Lower lobe of right lung (tissue), 2 donors: ENCODE measurements at regions not wholly inside any gene's neighbourhood (a gene's known extent, or its start where the extent isn't known, plus 50 kb on each side); places are given as distances from the start of the nearest gene placed in this dataset.

Experiments used
- ATAC-seq, 2 donors: fragments of 200-7000 bp; cut with Tn5 transposase; one replicate each; pipeline ENCODE4 v1.9.1; 2020 to 2022; ENCODE audit warnings: mild to moderate bottlenecking in 2 of 2, moderate library complexity in 2 of 2
- DNase-seq: peaks from one replicate; pipeline ENCODE4 v3.0.0-alpha.2; 2020
- H3K27ac ChIP-seq: fragments of 200-600 bp; one replicate; pipeline ENCODE4 v1.8.0; 2022
- H3K27me3 ChIP-seq: fragments of 200-600 bp; one replicate; pipeline ENCODE4 v1.8.0; 2022; ENCODE audit warnings: low read depth
- H3K36me3 ChIP-seq: fragments of 200-600 bp; one replicate; pipeline ENCODE4 v1.8.0; 2022; ENCODE audit warnings: mild to moderate bottlenecking
- H3K4me1 ChIP-seq: fragments of 200-600 bp; one replicate; pipeline ENCODE4 v1.8.0; 2022
- H3K4me3 ChIP-seq: fragments of 200-600 bp; one replicate; pipeline ENCODE4 v1.8.0; 2022; ENCODE audit warnings: mild to moderate bottlenecking
- H3K9me3 ChIP-seq: fragments of 200-600 bp; one replicate; pipeline ENCODE4 v1.8.0; 2022
- intact Hi-C: fragments of 100-400 bp; cut with DNase I; formaldehyde crosslinking; loops from one replicate; pipeline ENCODE4 v1.11.0; 2022
- TF ChIP-seq, protein P1 (sequence below): fragments of 200-600 bp; IDR thresholded peaks from one replicate; pipeline ENCODE4 v1.8.0; 2022; ENCODE audit warnings: antibody characterized with exemption, mild to moderate bottlenecking
- donor health status: DM: no; HTN: yes; CAD: no; lungs with severe emphysema.

DNA sequence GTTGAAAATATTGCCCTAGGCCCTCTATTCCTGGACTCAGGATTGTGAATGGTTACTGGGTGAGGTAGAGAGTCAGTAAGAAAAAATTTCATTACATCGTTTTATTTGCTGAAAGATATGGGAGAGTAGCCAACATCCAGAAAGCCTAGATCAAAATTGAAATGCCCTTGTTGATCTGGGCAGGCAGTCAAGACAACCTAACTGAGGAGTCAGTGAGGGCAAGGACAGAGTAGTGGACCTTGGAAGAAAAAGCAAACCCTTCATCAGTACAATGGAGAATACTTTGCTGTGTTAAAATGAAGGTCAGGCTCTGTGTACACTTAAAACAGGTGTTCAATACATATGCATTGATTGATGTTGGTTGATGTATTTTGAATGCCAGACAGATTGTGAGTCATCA, 576.7 kb downstream of the OLFM4 start:
- no peak for ATAC-seq

DNA sequence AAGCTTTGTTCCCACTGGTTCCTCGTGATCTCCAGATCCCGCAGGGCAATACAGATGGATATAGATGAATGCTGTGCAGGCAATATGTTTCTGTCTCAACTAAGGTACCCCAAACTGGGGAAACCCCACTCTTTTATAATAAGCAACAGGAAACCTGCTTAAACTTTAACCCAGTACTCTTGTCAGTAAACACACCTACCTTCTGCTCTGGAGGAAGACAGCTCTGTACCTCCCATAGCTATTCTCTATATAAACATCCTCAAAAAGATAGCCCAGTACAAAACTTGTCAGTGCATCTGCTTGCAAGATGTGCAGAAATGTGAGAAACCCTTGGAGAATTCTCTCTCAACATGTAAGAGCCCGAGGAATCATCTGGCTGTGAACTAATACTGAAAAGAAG, 583.6 kb downstream of the OLFM4 start:
- Histone ChIP-seq H3K27me3 (no peaks in the 10 kb centered on the region), H3K4me3 (no peak overlapping the region), H3K4me1 (no peaks in the 10 kb centered on the region), H3K9me3 (no peaks in the 10 kb centered on the region), H3K36me3 (no peaks in the 10 kb centered on the region), H3K27ac (no peak overlapping the region)
- TF ChIP-seq, protein P1, sequence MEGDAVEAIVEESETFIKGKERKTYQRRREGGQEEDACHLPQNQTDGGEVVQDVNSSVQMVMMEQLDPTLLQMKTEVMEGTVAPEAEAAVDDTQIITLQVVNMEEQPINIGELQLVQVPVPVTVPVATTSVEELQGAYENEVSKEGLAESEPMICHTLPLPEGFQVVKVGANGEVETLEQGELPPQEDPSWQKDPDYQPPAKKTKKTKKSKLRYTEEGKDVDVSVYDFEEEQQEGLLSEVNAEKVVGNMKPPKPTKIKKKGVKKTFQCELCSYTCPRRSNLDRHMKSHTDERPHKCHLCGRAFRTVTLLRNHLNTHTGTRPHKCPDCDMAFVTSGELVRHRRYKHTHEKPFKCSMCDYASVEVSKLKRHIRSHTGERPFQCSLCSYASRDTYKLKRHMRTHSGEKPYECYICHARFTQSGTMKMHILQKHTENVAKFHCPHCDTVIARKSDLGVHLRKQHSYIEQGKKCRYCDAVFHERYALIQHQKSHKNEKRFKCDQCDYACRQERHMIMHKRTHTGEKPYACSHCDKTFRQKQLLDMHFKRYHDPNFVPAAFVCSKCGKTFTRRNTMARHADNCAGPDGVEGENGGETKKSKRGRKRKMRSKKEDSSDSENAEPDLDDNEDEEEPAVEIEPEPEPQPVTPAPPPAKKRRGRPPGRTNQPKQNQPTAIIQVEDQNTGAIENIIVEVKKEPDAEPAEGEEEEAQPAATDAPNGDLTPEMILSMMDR = no peak
- intact Hi-C loops = no loop called here
- ATAC-seq = no peak
- no peak for DNase-seq

More for the DNA sequence above, 576.7 kb downstream of the OLFM4 start:
- Histone ChIP-seq H3K4me3 (no peak overlapping the region), H3K27ac (no peak overlapping the region), H3K36me3 (no peaks in the 10 kb centered on the region), H3K27me3 (no peaks in the 10 kb centered on the region), H3K9me3 (no peaks in the 10 kb centered on the region), H3K4me1 (no peaks in the 10 kb centered on the region)
- intact Hi-C loops = no loop called here
- DNase-seq = no peak
- TF ChIP-seq, protein P1 = no peak

DNA sequence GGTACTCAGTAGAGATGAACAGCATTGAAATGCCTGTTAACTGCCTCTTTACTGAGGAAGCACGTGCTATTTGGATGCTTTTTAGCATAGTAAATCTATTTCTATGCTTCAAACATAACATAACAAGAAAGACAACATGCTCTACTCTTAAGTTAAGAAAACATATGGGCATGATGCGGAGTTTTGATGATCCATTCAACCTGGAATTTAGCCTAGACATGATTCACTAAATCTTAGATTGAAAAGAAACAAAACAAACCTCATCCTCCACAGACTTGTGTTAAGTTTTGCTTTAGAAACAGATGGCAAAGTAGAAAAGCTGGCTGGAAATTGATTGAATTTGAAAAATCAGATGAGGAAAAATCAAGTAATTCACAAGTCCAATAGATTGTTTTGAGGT, 593.8 kb downstream of the OLFM4 start:
- H3K4me1 ChIP-seq = no peaks in the 10 kb centered on the region
- no peaks in the 10 kb centered on the region for H3K27me3 ChIP-seq
- H3K4me3 ChIP-seq = no peak overlapping the region
- H3K27ac ChIP-seq = no peak overlapping the region
- TF ChIP-seq, protein P1 = no peak
- ATAC-seq (no peak), DNase-seq (no peak)
- intact Hi-C loops = no loop called here
- H3K36me3 ChIP-seq = no peaks in the 10 kb centered on the region
- no peaks in the 10 kb centered on the region for H3K9me3 ChIP-seq

DNA sequence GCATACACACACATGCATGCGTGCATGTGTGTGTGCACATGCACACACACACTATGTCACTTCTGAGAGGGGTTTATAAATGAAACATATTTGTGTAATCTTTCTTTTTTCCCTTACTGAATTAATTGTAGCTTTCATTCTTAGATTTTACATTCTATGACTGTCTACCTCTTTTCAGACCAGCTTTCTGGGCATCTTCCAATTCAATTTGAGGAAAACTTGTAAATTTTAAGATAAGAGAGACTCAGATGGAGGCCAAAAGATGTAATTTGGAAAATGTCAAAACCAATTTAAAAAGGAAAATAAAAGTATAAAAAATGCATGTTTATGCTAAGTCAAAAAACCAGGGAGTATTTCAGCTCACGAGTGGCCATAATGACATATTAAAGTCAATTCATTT, 594.5 kb downstream of the OLFM4 start:
- H3K36me3 ChIP-seq = no peaks in the 10 kb centered on the region
- no peaks in the 10 kb centered on the region for H3K9me3 ChIP-seq
- no peaks in the 10 kb centered on the region for H3K27me3 ChIP-seq
- DNase-seq = no peak
- no peak for ATAC-seq
- TF ChIP-seq, protein P1 = no peak
- intact Hi-C loops = no loop called here
- H3K4me1 ChIP-seq = no peaks in the 10 kb centered on the region
- no peak overlapping the region for H3K4me3 ChIP-seq
- H3K27ac ChIP-seq = no peak overlapping the region

DNA sequence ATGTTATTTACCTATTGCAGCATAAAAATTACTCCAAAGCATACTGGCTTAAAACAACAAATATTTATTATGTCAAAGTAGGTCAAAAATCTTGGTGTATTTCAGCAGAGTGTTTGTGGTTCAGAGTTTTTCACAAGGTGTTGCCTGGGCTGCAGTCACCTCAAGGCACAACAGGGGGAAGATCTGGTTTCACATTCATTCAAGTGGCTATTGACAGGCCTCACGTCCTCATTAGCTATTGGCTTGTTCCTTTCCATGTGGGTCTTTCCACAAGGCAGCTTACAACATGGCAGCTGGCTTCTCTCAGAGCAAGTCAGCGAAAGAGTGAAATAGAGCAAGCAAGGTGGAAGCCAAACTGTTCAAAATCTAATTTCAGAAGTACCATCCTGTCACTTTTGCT, 602.9 kb downstream of the OLFM4 start:
- ATAC-seq (no peak), DNase-seq (no peak)
- Histone ChIP-seq H3K4me3 (no peak overlapping the region), H3K9me3 (no peaks in the 10 kb centered on the region), H3K27me3 (no peaks in the 10 kb centered on the region), H3K4me1 (no peaks in the 10 kb centered on the region), H3K36me3 (no peaks in the 10 kb centered on the region), H3K27ac (no peak overlapping the region)
- TF ChIP-seq, protein P1 = no peak
- intact Hi-C loops = no loop called here

DNA sequence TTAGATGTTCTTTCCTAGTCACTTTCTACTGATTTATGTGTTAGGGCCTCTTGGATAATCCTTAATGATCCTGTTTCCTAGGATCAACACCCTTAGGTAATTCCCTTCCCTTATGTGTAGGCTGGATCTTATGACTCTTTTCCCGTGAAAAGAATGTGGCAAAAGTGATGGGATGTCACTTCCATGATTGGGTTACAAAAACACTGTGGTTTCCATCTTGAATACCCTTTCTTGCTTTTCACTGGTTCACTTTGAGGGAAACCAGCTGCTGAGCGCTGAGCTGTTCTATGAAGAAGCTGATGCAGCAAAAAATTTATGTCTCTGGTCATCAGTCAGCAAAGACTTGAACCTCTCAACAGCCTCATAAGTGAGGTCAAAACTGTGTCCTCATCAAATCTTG, 609.4 kb downstream of the OLFM4 start:
- Histone ChIP-seq H3K36me3 (no peaks in the 10 kb centered on the region), H3K4me1 (no peaks in the 10 kb centered on the region), H3K9me3 (no peaks in the 10 kb centered on the region), H3K4me3 (no peak overlapping the region), H3K27ac (no peak overlapping the region), H3K27me3 (no peaks in the 10 kb centered on the region)
- no peak for DNase-seq
- no peak for ATAC-seq
- TF ChIP-seq, protein P1 = no peak
- intact Hi-C loops = no loop called here
